ENCODE measurements at regions not wholly inside any gene's neighbourhood (a gene's known extent, or its start where the extent isn't known, plus 50 kb on each side); places are given as distances from the start of the nearest gene placed in this dataset.
"Not testable (repeated sequence)": the region's sequence is repeated elsewhere in the genome, so short reads cannot be mapped to it uniquely, and the experiment has no call there.

- TF ChIP-seq CTCF (IDR thresholded peaks at IDR 0.05; ENCODE audit: low read length); EZH2 (IDR thresholded peaks at IDR 0.05; ENCODE audit: borderline replicate concordance, low read length): not testable (repeated sequence)
Observed at GRCh38 chr13:39932514-39932913, 277.1 kb downstream of the COG6 start.
